NCI-H526 treated with DMSO at 0.1 percent for 48 hours (cell line): ENCODE measurements at regions not wholly inside any gene's neighbourhood (a gene's known extent, or its start where the extent isn't known, plus 50 kb on each side); places are given as distances from the start of the nearest gene placed in this dataset.
A peak's percentile ranks its signal among the peaks of the same experiment; 100 is the strongest.

Experiments used
- DNase-seq: peaks from one replicate; lab custom pipeline; 2025; lab: John Stamatoyannopoulos, UW

DNA sequence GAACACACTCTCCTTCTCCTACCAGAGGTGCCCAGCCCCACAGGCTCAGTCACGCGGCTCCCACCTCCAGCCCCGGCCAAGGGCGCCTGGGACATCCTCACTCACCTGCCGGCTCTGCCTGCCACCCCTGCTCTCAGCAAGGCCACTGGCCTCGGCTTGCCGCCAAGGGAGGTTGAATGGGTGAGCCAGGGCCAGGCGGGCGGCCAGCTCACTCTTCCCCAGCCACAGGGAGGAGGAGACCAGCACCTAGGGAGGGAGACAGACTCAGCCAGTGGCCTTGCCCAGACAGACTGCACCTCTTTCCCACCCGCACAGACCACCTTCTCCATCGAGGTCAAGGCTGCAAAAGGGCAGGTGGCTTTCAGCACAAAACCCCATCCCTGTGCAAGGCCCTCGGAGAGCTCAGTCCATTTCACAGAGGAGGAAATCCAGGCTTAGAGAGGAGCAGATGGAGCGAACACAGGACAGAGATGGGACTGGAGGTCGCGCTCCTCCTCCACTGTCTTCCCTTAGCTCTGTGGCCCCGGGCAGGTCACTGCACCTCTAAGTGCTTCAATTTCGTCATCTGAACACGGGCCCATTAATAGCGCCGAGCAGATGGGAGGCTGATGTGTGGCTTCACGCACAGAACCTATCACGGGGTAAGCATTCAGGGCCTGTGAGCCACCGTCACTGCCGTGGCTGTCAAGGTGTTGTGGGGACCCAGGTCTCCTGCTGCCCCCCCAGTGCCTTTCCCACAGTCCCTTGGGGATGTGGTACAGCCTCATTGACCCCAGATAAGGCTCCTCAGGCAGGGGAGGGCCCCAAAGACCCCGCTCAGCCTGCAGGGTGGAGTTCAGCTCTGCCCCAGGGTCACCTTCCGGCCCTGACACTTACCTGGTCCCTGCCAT, 56.1 kb downstream of the RMI2 start:
- no peak for DNase-seq

DNA sequence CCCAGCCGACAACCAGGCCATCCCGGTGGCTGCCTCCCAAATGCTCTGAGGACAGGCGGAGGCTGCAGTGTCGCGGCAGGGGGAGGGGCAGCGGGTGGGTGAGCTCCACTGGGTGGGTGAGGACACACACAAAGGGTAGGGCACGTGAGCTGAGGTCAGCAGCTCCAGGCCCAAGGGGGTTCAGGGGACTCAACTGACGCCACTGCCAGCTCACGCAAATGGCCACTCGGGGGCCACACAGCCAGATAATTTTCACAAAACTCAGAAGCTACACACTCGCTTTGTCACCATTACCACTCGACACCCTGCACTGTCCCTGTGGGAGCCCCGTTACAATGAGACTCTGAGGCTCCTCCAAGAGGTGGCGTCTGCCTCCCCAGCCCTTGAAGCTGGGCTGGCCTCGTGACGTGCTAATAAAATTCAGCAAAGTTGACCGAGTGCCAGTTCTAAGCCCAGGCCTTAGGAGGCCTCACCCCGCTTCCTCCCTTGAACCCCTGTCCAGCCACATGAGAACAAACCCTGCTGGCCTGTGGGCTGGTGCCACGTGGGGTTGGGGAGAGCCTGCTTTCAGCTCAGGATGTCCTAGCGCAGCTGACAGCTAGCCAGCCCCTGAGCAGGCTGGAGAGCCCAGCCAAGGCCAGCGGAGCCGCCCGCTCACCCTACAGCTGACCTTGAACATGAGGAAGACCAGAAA, 56.9 kb downstream of the RMI2 start:
- DNase-seq, result no peak

DNA sequence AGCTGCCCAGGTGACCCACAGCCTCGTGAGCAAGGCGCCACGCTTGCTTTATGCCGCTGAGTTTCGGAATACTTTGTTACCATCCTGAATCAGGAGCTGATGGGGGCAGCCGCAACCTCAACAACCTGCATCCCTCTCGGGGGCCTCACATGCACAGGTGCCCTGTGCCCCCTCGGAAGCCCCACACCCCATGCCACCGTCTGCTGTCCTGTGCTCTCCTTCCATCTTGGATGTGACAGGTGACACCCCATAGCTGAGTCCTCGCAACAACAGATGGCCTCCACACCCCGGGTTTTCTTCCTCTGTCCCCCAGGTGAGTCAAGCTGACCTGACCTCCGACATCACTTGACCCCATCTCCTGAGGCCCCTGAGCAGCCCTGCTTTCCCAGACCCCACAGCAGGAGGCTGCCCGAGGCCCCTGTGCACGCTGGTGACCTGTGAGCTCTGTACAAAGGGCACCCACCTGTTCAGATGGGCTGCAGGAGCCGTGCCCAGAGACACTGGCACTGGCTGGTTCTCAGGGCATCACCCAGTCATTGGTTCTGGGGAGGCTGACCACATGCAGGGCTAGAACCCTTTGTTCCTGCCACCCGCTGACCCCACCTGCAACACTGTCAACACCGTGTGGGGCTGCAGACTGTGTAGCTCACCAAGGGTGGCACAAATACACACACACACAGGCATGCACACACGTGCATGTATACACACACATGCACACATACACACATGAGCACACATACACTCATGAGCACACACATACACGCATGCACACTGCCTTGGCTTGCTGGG, 57.7 kb downstream of the RMI2 start:
- no peak for DNase-seq

GRCh38 chr16:11403534-11403795, 58.2 kb downstream of the RMI2 start:
- DNase-seq, result no peak

DNA sequence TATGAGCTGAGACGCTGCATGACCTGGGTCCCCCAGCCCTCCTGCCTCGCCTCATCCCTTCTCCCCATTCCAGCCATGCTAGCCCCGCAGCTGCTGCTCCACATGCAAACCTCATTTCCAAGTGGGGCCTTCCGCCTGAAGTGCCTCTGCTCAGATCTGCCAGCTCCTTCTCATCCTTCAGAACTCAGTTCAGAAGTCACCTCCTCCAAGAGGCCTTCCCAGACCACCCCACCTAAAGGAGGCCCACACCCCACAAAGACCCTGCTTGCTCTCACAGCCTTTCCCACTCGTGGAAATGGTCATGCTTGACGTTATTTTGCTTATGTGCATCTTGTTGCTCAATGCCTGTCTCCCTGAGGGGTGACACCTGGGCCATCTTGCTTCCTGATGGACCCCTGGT, 58.7 kb downstream of the RMI2 start:
- no peak for DNase-seq

GRCh38 chr16:11404603-11405002, 59.3 kb downstream of the RMI2 start:
- no peak for DNase-seq

DNA sequence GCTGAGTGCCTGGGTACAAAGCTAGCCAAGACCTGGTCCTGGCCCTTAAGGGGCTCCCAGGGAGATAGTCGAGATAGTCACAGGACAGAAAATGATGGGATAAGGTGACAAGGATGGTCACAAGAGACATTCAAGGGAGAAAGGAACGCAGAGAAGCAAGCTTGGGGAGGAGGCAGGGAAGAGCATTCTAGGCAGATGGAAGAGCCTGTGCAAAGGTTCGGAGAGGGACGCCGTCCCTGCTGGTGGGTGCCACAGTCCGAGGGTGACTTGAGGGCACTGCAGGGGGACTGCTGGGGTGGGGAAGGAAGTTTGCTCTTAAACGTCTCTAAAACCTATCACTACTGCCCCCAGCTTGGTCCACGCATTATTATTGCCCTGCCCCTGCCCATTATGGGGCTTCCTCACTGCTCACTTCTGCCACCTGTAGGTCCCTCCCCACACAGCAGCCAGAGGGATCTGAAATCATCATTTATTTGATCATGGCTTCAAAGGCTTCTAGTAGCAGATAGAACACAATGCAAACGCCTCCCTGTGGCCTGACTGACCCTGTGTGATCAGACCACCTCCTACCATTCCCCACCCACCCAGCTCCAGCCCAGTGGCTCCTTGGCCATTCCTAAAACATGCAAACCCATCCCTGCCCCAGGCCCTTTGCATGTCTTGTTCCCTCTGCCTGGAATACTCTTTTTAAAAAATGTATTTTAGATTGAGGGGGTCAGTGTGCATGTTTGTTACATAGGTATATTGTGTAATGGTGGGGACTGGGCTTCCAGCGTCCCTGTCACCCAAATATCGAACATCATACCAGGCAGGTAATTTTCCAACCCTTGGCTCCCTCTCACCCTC, 60.3 kb downstream of the RMI2 start:
- peak; percentile 5 for DNase-seq

- no peak for DNase-seq
Observed at GRCh38 chr16:11406177-11406560, 60.9 kb downstream of the RMI2 start.

GRCh38 chr16:11407047-11407982, 62.1 kb downstream of the RMI2 start:
- peak; percentile 43 for DNase-seq

- DNase-seq, result no peak
Observed at GRCh38 chr16:11408216-11408615, 63.0 kb downstream of the RMI2 start.

- no peak for DNase-seq
Observed at GRCh38 chr16:11409398-11409797, 64.1 kb downstream of the RMI2 start.

DNA sequence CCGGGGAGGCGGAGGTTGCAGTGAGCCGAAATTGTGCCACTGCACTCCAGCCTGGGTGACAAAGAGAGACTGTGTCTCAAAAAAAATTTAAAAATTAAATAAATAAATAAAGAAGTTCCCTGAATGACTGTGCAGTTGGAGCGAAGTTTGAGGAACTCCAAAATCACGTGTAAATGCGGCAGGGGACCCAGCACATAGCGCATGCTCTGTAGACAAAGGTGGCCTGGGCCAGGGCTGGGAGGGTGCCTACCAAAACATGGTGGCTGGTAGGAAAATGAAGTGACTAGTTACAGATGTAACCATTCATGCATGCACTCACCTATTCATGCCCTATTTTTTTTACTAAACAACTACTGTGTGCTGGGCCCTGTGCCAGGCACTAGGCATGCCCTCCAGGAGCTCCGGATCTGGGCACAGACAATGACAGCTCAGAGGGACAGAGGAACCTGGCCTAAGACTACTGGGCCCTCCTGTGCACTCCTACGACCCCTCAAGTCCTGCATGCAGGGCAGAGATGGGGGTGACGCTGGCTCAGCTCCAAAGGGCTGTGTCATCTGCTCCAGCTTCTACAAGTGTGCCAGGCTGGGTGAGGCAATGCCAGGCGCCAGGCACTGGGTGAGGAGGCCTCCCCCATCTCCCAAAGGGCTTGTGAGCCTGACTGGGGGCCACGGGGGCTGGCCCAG, 65.3 kb downstream of the RMI2 start:
- no peak for DNase-seq

DNA sequence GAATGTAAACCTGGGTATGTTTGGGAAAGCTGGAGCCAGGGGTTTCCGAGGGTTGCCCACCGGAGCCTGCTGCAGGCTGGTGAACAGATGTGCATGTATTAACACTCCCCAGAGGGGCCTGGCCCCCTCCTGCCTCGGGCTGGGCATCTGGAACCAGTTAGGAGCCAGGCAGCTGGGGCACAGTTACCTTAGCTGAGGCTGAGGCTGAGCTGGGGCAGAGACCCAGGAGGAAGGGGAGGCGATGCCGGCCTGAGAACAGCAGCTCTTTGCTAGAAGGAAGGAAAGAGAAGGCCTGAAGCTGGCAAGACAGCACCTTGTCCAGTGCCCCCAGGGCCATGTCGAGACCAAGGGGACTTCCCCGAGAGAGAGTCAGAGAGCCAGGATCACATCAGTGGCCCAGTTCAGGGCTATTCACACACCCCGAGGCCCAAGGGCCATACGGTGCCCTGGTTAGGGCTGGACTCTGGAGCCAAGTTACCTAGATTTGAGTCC, 65.8 kb downstream of the RMI2 start:
- no peak for DNase-seq

DNA sequence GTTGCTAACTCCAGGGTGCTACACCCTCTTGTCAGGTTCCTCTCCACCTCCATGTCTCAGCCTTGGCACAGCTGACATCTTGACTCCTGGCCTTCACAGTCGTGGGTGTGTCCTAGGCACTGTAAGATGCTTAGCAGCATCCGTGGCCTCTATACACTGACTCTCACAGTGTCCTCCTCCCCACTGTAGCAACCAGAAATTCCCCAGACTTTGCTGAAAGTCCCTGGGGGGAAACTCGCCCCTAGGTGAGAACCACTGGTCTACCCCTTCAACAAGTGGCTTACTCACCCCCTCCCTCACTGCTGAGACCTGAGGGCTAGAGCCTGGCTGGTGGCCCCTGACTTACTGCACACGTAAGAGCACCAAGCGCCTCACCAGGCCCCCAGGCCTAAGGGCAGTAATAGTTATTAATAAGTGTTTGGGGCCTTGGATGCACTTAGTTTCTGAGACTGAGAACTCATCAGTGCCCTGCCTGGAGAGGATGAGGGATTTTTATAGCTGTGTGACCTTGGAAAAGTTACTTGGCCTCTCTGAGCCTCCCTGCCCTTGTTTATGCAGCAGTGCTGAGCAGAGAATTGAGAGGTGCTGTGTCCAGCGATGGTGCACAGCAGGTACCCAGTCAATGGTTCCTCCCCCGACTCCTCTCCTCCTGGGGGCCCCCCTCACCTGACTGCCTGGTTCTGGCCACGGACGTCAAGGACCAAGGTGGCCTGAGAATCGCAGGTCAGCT, 67.1 kb downstream of the RMI2 start:
- no peak for DNase-seq

- no peak for DNase-seq
Observed at GRCh38 chr16:11412965-11413887, 68.0 kb downstream of the RMI2 start.

DNA sequence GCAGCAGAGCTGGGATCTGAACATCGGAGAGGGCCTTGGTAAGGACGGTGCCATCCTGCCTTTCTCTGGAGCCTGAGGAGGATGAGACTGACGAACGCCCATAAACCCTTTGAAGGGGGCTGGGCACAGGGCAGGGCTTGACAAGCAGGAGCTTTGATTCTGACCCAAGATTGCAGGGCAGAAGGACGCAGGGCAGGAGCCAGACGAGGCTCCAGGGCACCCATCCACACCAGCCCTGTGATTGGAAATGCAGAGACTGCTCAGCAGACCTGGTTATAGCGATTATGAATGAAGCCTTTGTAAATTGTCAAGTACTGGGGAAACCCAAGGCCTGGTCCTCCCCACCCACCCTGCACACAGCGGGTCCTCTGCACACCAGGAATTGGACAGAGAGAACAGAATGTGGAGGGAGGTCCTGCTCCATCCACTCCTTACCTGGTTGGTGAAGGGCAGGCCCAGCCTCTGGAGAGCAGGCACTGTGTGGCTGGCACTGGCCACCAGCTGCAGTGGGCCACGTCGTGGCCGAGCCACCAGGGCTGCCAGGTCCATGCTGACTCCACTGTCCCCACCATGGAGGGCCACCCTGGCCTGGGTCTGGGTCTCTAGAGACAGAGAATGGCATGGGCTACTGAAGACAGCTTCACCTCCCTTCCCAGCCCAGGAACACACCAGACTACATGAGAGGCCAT, 68.8 kb downstream of the RMI2 start:
- no peak for DNase-seq
